NOMO-1 treated with dmso at 0.1 percent for 144 hours (cell line): ENCODE measurements at regions not wholly inside any gene's neighbourhood (a gene's known extent, or its start where the extent isn't known, plus 50 kb on each side); places are given as distances from the start of the nearest gene placed in this dataset.
A peak's percentile ranks its signal among the peaks of the same experiment; 100 is the strongest.
"Not testable (repeated sequence)": the region's sequence is repeated elsewhere in the genome, so short reads cannot be mapped to it uniquely, and the experiment has no call there.

ENCODE experiments used
- DNase-seq: peaks from one replicate; lab custom pipeline; 2025; ENCODE audit not compliant: unreplicated experiment; lab: John Stamatoyannopoulos, UW

- no peak for DNase-seq
Measured at GRCh38 chr4:129852434-129852833, 756.5 kb downstream of the C4orf33 start.

GRCh38 chr4:129853685-129854467, 757.9 kb downstream of the C4orf33 start:
- DNase-seq: not testable (repeated sequence)

DNA sequence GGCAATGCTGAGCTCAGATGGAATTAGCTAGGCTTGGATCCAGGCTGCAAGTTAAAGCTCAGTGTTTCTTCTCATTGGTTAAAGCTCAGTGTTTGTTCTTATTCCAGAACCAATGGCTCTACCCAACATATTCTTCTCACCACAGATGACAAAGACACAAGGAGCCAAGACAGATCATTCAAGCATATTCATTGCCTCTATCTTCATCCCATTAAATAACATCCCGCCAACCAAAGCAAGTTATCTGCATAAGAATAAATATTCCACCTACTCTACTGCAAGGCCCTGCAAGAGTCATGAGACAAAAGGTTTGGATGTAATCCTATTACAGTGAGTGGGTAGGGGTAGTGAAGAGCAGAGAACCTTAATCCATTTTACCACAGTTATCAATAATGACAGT, 766.5 kb downstream of the C4orf33 start:
- no peak for DNase-seq

DNA sequence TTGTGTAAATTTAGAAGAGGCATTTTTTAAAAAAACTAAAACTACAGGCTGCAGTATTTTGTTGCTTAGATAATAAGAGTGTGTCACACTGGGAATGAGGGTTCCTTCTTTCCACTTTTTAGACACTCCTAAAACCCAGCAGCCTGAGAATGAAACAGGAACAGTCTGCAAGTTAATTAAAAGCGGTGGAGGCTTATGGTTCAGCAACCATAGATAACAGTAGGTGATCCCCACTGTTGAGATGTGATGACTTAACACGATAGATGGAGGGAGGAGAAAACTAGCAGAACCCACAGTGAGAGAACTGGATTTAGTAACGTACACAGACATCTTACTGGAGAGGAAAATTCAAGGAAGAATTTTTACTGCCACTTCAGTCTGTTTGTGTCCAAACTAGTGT, 767.3 kb downstream of the C4orf33 start:
- DNase-seq: no peak

DNA sequence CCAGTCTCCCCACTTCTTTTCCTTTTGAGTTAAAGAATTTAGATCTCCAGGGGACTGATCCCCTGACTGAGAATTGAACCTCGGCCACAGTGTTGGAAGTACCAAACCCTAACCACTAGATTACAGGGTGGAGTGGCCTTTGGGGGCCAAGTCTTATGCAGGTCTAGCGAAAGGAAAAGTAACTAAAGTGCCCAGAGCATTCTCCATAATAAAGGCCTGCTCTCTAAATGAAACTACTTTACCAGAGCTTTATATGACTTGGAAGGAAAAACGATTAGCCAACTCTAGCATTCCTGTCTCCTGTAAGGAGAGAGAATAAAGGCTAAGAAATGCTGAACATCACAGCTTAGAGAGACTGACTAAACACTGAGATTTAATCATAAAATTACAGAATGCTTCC, 788.0 kb downstream of the C4orf33 start:
- DNase-seq: no peak

- DNase-seq: no peak
Measured at GRCh38 chr4:129897111-129897510, 801.2 kb downstream of the C4orf33 start.

- DNase-seq: no peak
Measured at GRCh38 chr4:129899849-129900248, 803.9 kb downstream of the C4orf33 start.

- no peak for DNase-seq
Measured at GRCh38 chr4:129900430-129900953, 804.5 kb downstream of the C4orf33 start.

DNA sequence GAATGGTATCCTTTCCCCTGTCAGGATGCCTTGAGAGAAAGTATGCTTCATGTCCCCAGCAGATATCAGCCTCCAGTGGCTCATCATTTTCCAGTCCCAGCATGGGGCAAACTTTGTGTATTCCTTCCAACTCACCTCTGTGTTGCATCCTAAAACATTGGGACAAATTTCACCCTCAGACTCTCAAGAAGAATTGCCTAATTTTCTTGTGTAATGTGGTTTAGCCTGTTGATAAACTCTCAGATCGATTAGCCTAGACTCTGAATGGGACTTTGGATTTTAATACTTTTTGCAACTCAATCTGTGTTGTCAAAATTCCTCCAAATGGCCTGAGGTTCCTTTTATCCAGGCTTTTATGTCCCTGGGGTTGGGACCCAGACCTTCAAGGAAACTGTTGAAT, 805.3 kb downstream of the C4orf33 start:
- no peak for DNase-seq

DNA sequence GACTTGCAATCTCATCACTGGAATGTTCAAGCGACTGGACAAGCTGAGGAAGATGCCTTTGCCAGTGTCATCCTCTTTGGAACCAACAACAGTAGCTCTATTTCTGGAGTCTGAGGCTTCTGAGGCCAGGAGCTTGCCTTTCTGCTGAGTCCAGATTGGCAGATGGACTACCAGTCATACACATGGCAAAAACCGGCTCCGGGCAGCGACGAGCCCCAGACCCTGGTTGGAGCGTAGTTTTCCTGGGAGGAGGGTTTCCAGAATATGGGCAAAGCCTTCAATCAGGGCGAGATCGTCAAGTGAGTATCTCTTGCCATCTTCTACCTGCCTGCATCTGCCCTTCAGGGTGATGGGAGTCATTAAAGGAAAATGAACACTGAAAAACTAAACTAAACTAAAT, 807.9 kb downstream of the C4orf33 start:
- DNase-seq: no peak

GRCh38 chr4:129905256-129905655, 809.3 kb downstream of the C4orf33 start:
- DNase-seq: no peak

DNA sequence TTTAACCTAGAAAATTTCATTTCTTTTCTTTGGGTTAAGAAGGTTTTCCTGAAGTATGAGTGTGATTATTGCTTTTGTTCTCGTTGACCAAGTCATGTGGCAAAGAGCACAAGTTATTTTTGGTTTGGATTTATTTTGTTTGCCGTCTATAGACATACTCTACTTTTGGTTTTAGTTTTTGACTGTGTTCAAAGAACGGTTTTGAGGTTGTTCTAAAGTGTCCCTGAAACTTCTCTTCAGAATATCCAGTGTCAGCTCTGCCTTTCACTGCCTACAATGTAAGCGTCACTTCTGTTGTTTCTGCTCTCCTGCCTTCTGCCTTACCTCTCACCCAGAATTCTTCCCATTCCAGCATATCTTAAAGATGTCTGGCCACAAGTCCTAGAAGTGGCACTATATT, 812.2 kb downstream of the C4orf33 start:
- no peak for DNase-seq

DNA sequence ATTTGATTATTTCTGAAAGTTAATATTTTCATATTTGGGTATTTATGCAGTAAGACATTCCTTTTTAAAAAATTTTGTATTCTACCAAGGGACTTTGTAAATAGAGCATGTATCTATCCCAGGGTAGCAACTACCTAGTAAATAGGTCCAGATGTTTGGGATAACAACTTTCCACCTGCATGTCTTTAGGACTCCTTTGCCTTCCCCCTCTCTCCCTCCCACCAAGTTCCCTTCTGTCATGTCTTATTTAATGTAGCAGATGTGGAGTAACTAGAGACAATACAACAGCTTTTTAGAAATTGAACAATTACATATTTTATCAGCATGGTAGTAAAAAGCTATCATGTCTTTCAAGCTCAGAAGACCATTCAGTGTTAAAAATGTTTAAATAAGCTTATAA, 821.0 kb downstream of the C4orf33 start:
- no peak for DNase-seq

DNA sequence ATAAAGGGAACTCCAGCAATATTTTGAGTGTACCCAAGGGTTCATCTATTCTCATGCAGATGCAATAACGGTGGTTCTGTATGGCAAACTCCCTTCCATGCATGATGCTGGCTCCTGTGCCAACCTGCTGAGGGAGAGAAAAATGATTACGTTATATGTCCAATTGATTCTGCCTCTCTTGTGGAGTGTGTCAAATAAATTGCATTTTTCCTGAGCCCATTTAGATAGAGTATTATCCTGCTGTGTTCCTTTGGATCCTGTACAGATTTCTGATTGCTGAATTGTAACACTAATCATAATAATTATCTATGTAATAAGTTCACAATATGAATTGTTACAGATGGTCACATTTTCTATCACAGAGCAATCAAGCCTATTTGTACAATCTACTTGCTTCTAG, 821.7 kb downstream of the C4orf33 start:
- DNase-seq: no peak

GRCh38 chr4:129926936-129927335, 831.0 kb downstream of the C4orf33 start:
- peak; percentile 28 for DNase-seq

DNA sequence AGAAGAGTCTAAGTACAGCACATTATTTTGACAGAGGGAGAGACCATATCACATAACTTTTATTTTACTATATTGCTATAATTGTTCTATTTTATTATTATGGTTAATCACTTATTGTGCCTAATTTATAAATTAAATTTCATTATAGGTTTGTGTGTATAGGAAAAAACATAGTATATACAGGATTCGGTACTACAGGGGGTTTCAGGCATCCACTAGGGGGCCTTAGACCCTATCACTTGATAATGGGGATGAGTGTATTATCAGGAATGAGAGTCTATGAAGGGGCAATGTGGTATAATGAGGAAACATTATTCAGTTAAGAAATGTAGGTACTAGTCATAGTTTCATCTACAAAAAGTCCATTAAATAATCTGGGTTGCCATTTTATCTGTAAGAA, 833.1 kb downstream of the C4orf33 start:
- DNase-seq: no peak

GRCh38 chr4:129929984-129930383, 834.0 kb downstream of the C4orf33 start:
- DNase-seq: no peak

DNA sequence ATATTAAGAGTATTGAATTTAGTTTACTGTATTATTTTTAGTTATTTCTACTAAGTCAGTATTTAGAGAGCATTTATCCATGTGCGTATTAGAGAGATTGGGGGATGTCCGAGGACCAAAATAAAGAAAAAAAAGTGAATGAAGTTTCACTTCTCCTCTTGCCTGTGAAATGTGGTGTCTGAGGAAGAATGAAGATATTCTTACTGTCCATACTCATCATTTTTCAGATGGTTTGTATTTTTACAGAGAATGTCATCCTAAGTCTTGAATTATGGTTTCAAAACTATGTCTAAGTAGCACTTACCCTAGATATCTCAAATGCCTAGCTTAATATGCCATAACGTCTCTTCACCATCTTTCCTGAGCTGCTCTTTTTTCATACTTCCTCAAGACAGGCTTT, 854.3 kb downstream of the C4orf33 start:
- DNase-seq: no peak

GRCh38 chr4:129966175-129966574, 870.2 kb downstream of the C4orf33 start:
- DNase-seq: no peak

DNA sequence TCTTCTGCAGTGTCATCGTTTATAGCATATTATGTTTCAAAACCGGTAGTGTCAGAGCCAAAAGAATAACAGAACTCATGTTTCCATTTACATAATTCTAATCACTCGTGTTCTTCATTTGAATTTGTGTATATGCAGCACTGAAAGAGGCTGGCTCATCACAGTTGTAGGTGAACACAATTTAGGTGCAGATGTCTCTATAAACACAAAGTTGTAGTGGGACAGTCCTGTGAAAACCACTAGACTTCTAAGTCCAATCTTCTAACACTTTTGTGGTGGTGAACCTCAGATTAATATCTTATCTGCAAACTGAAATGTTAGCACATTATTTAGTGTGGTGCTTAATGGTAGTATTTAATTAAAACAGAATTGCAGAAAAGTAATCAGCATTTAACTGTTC, 872.4 kb downstream of the C4orf33 start:
- no peak for DNase-seq

DNA sequence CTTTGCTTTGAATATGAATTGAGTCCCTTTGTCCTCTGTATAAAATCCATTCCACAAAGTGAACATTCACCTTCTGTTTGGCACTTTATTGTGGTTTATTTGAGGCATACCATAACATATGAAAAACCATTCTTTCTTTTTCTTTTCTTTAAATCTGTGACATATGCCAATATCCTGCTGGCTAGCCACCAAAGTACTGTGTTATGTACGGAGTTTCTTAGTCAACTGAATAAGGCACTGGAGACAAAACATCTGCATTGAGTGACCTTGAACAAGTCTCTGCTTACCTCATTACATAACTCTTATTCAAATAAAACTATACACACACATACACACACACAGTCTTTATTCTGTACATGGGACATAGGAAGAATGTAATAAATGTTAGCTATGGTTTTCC, 872.8 kb downstream of the C4orf33 start:
- DNase-seq: no peak

DNA sequence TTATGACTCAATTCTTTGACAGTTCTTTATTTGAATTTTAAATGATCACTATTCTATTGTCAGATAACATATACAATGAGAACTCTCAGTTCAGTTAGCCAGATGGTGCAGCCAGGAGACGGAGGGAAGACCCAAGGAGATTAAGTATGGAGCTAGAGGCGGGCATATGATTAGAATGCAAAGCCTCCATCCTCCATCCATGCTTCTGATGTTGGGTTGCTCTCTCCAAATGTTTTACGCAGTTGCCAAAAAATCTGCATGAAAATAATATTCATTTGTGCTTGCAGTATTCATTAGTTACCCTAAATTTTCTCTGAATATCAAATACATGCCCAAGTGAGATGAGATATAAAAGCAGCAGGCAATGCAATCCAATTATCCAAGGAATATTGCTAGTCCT, 874.8 kb downstream of the C4orf33 start:
- DNase-seq: no peak

GRCh38 chr4:129971419-129971818, 875.5 kb downstream of the C4orf33 start:
- DNase-seq: no peak
